ENCODE measurements at regions not wholly inside any gene's neighbourhood (a gene's known extent, or its start where the extent isn't known, plus 50 kb on each side); places are given as distances from the start of the nearest gene placed in this dataset.

GRCh38 chrX:9341291-9342201 lies 123.3 kb upstream of the TBL1X start:
- intact Hi-C loops (cut with DNase I), result loop anchor here in 1 of 2 donors (5.0 kb wide), 1 partner anchor 121 kb away; no protein-coding TSS in a partner anchor
- H3K4me3 ChIP-seq, result no peak overlapping the region

GRCh38 chrX:9342561-9343051 lies 122.3 kb upstream of the TBL1X start:
- H3K4me3 ChIP-seq, result no peak overlapping the region
- DNase-seq (peak; percentile 62 to 88 (median 88)), ATAC-seq (peak; percentile 89)
- intact Hi-C loops (cut with DNase I), result loop anchor here in 1 of 2 donors (5.0 kb wide), 1 partner anchor 120 kb away; no protein-coding TSS in a partner anchor
- H3K36me3 ChIP-seq, result no peaks in the 10 kb centered on the region
- no peak for TF ChIP-seq CTCF (IDR thresholded peaks at IDR 0.05)
- no peak overlapping the region for H3K27ac ChIP-seq
- no peaks in the 10 kb centered on the region for H3K9me3 ChIP-seq
- H3K4me1 ChIP-seq, result peaks cover 0 to 20% of the 10 kb centered on the region in 2 donors
- no peaks in the 10 kb centered on the region for H3K27me3 ChIP-seq

More at GRCh38 chrX:9341291-9342201, 123.3 kb upstream of the TBL1X start:
- peak; percentile 56 for ATAC-seq
- Histone ChIP-seq H3K4me1 (peaks cover 0 to 20% of the 10 kb centered on the region in 2 donors), H3K27ac (peak overlapping the region; percentile 69 to 96), H3K36me3 (no peaks in the 10 kb centered on the region), H3K9me3 (no peaks in the 10 kb centered on the region), H3K27me3 (no peaks in the 10 kb centered on the region)
- TF ChIP-seq CTCF (IDR thresholded peaks at IDR 0.05), result no peak
- DNase-seq, result peak in 3 of 4 donors; percentile 54 to 84 (median 79)

GRCh38 chrX:9343971-9344370 lies 120.9 kb upstream of the TBL1X start:
- intact Hi-C loops (cut with DNase I), result loop anchor here in 1 of 2 donors (5.0 kb wide), 1 partner anchor 118 kb away; no protein-coding TSS in a partner anchor
- Histone ChIP-seq H3K9me3 (no peaks in the 10 kb centered on the region), H3K4me1 (peaks cover 0 to 20% of the 10 kb centered on the region in 2 donors), H3K4me3 (no peak overlapping the region), H3K36me3 (no peaks in the 10 kb centered on the region), H3K27ac (no peak overlapping the region), H3K27me3 (no peaks in the 10 kb centered on the region)
- ATAC-seq (no peak), DNase-seq (no peak)
- TF ChIP-seq CTCF (IDR thresholded peaks at IDR 0.05), result no peak

GRCh38 chrX:9345957-9346356 lies 118.9 kb upstream of the TBL1X start:
- H3K27me3 ChIP-seq, result no peaks in the 10 kb centered on the region
- ATAC-seq (no peak), DNase-seq (no peak)
- TF ChIP-seq CTCF (IDR thresholded peaks at IDR 0.05), result no peak
- no peak overlapping the region for H3K27ac ChIP-seq
- H3K4me1 ChIP-seq, result peaks cover 0 to 8% of the 10 kb centered on the region in 2 donors
- no peaks in the 10 kb centered on the region for H3K9me3 ChIP-seq
- no peak overlapping the region for H3K4me3 ChIP-seq
- intact Hi-C loops (cut with DNase I), result no loop called here
- H3K36me3 ChIP-seq, result no peaks in the 10 kb centered on the region
